ENCODE measurements at regions not wholly inside any gene's neighbourhood (a gene's known extent, or its start where the extent isn't known, plus 50 kb on each side); places are given as distances from the start of the nearest gene placed in this dataset.

GRCh38 chr5:158268286-158268685, 409.3 kb upstream of the CLINT1 start:
- H3K36me3 ChIP-seq (ENCODE audit: control insufficient read depth, insufficient read depth, low read length), result peaks cover 5% of the 10 kb centered on the region
- no peak overlapping the region for H3K4me3 ChIP-seq (ENCODE audit: insufficient read depth, low read depth, low read length)
- H3K4me1 ChIP-seq (ENCODE audit: control insufficient read depth, insufficient read depth, low read length), result peaks cover 27% of the 10 kb centered on the region
- WGBS, 2 experiments, result 88% methylated on average over 8 of the region's 8 CpGs
- no peak overlapping the region for H3K27ac ChIP-seq (ENCODE audit: insufficient read depth, low read depth, low read length, poor library complexity, severe bottlenecking)
- no peaks in the 10 kb centered on the region for H3K9me3 ChIP-seq (ENCODE audit: control insufficient read depth, low read length)
- no peaks in the 10 kb centered on the region for H3K27me3 ChIP-seq (ENCODE audit: control insufficient read depth, insufficient read depth, low read length, poor library complexity, severe bottlenecking)

GRCh38 chr5:158267228-158267627, 408.3 kb upstream of the CLINT1 start:
- no peaks in the 10 kb centered on the region for H3K27me3 ChIP-seq (ENCODE audit: control insufficient read depth, insufficient read depth, low read length, poor library complexity, severe bottlenecking)
- no peaks in the 10 kb centered on the region for H3K9me3 ChIP-seq (ENCODE audit: control insufficient read depth, low read length)
- peaks cover 5% of the 10 kb centered on the region for H3K36me3 ChIP-seq (ENCODE audit: control insufficient read depth, insufficient read depth, low read length)
- peaks cover 17% of the 10 kb centered on the region for H3K4me1 ChIP-seq (ENCODE audit: control insufficient read depth, insufficient read depth, low read length)
- whole genome bisulfite sequencing, 2 experiments, result 94 to 97% methylated on average over 2 of the region's 2 CpGs
- H3K27ac ChIP-seq (ENCODE audit: insufficient read depth, low read depth, low read length, poor library complexity, severe bottlenecking), result no peak overlapping the region
- H3K4me3 ChIP-seq (ENCODE audit: insufficient read depth, low read depth, low read length), result no peak overlapping the region

DNA sequence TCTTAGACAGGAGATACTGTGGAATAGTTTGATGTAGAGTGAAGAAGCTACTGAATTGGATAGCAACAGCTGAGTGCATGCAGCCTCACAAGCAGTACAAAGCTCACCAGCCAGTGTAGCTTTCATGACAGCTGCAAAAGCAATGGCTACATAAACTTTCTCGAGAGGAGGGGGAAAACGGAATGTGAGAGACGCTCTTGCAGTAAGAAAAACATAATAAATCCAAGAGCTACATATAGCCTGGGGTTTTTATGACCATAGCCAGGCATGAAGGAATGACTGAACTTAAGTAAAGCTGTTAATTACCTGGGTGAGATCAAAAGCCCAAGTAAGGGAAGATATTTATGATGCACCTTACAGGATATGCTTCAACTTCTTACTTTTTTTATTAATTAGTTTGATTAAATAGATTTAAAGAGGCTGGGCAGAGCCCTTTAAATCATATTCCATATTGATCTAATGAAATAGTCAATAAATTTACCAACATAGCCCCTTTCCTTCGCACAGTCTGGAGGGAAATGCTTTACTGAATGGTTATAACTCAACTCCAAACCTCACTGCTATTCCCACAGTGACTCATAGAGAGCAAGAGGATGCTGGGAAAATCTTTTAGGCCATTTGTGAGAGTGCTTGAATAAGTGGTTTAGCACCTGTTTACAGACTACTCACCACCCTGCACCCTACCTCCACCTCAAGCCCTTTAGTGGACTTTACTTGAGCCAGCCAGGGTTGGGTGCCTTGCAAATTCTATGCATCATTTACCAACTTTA, 407.2 kb upstream of the CLINT1 start:
- no peaks in the 10 kb centered on the region for H3K27me3 ChIP-seq (ENCODE audit: control insufficient read depth, insufficient read depth, low read length, poor library complexity, severe bottlenecking)
- no peak overlapping the region for H3K27ac ChIP-seq (ENCODE audit: insufficient read depth, low read depth, low read length, poor library complexity, severe bottlenecking)
- WGBS, 2 experiments, result 95 to 97% methylated on average over 3 to 4 of the region's 4 CpGs
- H3K36me3 ChIP-seq (ENCODE audit: control insufficient read depth, insufficient read depth, low read length), result peaks cover 5% of the 10 kb centered on the region
- H3K4me3 ChIP-seq (ENCODE audit: insufficient read depth, low read depth, low read length), result no peak overlapping the region
- peaks cover 5% of the 10 kb centered on the region for H3K4me1 ChIP-seq (ENCODE audit: control insufficient read depth, insufficient read depth, low read length)
- H3K9me3 ChIP-seq (ENCODE audit: control insufficient read depth, low read length), result no peaks in the 10 kb centered on the region

- Histone ChIP-seq H3K4me3 (ENCODE audit: insufficient read depth, low read depth, low read length) (no peak overlapping the region), H3K27me3 (ENCODE audit: control insufficient read depth, insufficient read depth, low read length, poor library complexity, severe bottlenecking) (no peaks in the 10 kb centered on the region), H3K27ac (ENCODE audit: insufficient read depth, low read depth, low read length, poor library complexity, severe bottlenecking) (no peak overlapping the region), H3K9me3 (ENCODE audit: control insufficient read depth, low read length) (no peaks in the 10 kb centered on the region), H3K4me1 (ENCODE audit: control insufficient read depth, insufficient read depth, low read length) (no peaks in the 10 kb centered on the region), H3K36me3 (ENCODE audit: control insufficient read depth, insufficient read depth, low read length) (peaks cover 5% of the 10 kb centered on the region)
These were observed 406.4 kb upstream of the CLINT1 start for GRCh38 chr5:158265346-158265745.

DNA sequence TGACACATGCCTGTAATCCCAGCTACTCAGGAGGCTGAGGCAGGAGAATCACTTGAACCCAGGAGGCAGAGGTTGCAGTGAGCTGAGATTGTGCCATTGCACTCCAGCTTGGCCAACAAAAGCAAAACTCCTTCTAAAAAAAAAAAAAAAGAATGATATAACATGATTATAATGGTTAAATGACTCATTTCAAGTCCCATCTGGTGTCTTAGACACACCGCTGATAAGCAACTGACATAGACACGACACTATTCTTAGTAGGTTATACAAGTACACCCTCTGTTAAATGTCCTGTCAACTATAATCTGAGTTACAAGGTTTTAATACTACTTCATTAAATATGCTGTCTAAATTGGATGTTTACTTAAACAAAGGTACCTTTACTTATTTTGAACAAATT, 405.3 kb upstream of the CLINT1 start:
- no peaks in the 10 kb centered on the region for H3K4me1 ChIP-seq (ENCODE audit: control insufficient read depth, insufficient read depth, low read length)
- H3K9me3 ChIP-seq (ENCODE audit: control insufficient read depth, low read length), result no peaks in the 10 kb centered on the region
- H3K36me3 ChIP-seq (ENCODE audit: control insufficient read depth, insufficient read depth, low read length), result peaks cover 5% of the 10 kb centered on the region
- WGBS, 2 experiments, result 88 to 100% methylated on average over 2 of the region's 2 CpGs
- H3K27ac ChIP-seq (ENCODE audit: insufficient read depth, low read depth, low read length, poor library complexity, severe bottlenecking), result no peak overlapping the region
- H3K4me3 ChIP-seq (ENCODE audit: insufficient read depth, low read depth, low read length), result no peak overlapping the region
- no peaks in the 10 kb centered on the region for H3K27me3 ChIP-seq (ENCODE audit: control insufficient read depth, insufficient read depth, low read length, poor library complexity, severe bottlenecking)

DNA sequence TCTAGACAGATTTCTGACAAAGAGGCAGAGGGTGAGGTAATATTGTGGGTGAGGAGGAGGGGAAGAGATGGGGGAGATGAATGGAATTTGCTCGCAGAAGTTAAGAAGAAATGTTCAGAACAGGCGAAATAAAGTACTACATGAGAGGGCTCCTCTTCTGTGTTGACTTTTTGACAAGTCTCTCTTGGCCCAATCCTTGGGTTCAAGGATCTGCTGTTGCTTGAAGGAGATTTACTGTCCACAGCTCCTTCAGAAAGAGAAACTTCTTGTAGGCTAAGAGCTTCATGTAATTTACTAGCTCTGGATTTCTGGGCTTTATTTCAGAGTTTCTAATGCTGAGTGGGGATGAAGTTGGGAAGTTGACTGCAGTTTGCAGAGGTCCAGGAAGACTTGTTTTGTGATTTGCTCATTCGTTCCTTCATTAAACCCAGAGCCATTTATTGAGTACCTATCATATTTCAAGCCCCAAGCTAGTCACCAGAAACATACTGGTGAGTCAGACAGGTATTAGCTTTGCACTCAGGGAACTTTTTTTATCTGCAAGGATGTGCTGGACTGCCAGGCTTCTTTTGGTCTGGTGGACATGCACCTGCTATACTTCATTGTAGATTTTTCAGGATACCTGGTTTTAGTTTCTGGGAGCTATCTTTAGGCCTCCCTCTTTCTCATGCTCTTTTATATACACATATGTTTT, 402.9 kb upstream of the CLINT1 start:
- Histone ChIP-seq H3K36me3 (ENCODE audit: control insufficient read depth, insufficient read depth, low read length) (peaks cover under 1% of the 10 kb centered on the region), H3K4me3 (ENCODE audit: insufficient read depth, low read depth, low read length) (no peak overlapping the region), H3K27ac (ENCODE audit: insufficient read depth, low read depth, low read length, poor library complexity, severe bottlenecking) (no peak overlapping the region), H3K4me1 (ENCODE audit: control insufficient read depth, insufficient read depth, low read length) (no peaks in the 10 kb centered on the region), H3K9me3 (ENCODE audit: control insufficient read depth, low read length) (no peaks in the 10 kb centered on the region), H3K27me3 (ENCODE audit: control insufficient read depth, insufficient read depth, low read length, poor library complexity, severe bottlenecking) (no peaks in the 10 kb centered on the region)
- WGBS, 2 experiments, result 89 to 95% methylated on average over 3 of the region's 3 CpGs

DNA sequence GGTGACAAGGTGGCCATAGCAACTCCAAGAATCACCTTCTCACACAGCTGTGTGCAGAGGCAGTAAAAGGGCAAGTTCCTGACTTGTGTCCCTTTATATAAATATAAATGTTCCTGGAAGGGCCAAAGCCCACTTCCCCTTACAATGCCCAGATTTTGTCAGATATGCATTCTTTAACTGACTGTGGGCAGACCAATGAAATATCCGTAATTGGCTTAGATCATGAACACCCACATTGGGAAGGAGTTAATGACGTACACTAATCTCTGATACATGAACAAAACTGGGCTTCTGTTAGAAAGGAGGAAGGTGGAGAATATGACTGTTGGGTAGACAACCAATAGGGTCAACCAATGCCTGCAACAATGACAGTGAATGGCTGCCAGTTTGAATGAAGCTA, 397.2 kb upstream of the CLINT1 start:
- Histone ChIP-seq H3K27ac (ENCODE audit: insufficient read depth, low read depth, low read length, poor library complexity, severe bottlenecking) (no peak overlapping the region), H3K36me3 (ENCODE audit: control insufficient read depth, insufficient read depth, low read length) (no peaks in the 10 kb centered on the region), H3K4me3 (ENCODE audit: insufficient read depth, low read depth, low read length) (no peak overlapping the region), H3K27me3 (ENCODE audit: control insufficient read depth, insufficient read depth, low read length, poor library complexity, severe bottlenecking) (no peaks in the 10 kb centered on the region), H3K9me3 (ENCODE audit: control insufficient read depth, low read length) (no peaks in the 10 kb centered on the region), H3K4me1 (ENCODE audit: control insufficient read depth, insufficient read depth, low read length) (no peaks in the 10 kb centered on the region)
- WGBS, 2 experiments, result 97 to 99% methylated on average over 2 of the region's 2 CpGs

DNA sequence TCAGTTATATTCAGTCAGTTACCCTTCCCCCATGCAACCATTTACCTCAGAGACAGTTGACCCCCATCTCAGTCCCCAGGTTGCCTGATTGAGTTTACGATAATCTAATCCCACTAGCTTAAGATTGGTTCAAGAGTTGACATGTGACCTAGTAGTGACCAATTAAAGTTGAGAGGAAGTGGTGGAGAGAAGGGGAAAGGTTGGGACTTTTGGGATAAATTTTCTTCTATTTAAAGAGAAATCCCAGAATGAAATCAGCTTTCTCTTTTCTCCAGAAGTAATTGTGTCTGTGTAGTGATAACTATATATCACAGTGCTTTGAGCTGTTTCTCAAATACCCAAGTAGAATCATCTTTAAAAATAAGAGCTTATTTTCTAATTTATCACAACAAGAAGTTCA, 396.7 kb upstream of the CLINT1 start:
- no peak overlapping the region for H3K4me3 ChIP-seq (ENCODE audit: insufficient read depth, low read depth, low read length)
- H3K4me1 ChIP-seq (ENCODE audit: control insufficient read depth, insufficient read depth, low read length), result no peaks in the 10 kb centered on the region
- H3K36me3 ChIP-seq (ENCODE audit: control insufficient read depth, insufficient read depth, low read length), result no peaks in the 10 kb centered on the region
- no peaks in the 10 kb centered on the region for H3K9me3 ChIP-seq (ENCODE audit: control insufficient read depth, low read length)
- WGBS, 2 experiments, result 100% methylated on average over 1 of the region's 1 CpG
- no peak overlapping the region for H3K27ac ChIP-seq (ENCODE audit: insufficient read depth, low read depth, low read length, poor library complexity, severe bottlenecking)
- H3K27me3 ChIP-seq (ENCODE audit: control insufficient read depth, insufficient read depth, low read length, poor library complexity, severe bottlenecking), result no peaks in the 10 kb centered on the region

DNA sequence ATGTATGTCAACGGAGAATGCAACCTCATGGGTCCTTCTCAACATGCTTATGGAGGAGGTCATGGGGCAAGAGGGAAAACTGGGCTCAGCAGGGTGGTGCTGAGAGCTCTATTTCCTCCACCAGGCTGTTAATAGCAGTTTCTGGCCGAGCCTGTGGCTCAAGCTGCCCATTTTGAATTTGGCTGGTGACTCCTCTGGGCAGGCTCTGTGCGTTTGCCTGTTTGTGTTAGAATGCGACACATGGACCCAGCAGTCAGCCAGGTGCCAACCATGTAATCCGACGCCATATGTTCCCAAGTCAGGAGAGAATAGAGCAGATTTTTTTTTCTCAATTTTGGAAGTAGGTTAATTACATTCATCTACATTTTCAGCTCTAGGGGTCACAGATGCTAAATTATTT, 387.7 kb upstream of the CLINT1 start:
- 90 to 91% methylated on average over 6 of the region's 6 CpGs for WGBS, 2 experiments
- no peaks in the 10 kb centered on the region for H3K36me3 ChIP-seq (ENCODE audit: control insufficient read depth, insufficient read depth, low read length)
- H3K4me1 ChIP-seq (ENCODE audit: control insufficient read depth, insufficient read depth, low read length), result no peaks in the 10 kb centered on the region
- no peak overlapping the region for H3K4me3 ChIP-seq (ENCODE audit: insufficient read depth, low read depth, low read length)
- H3K27ac ChIP-seq (ENCODE audit: insufficient read depth, low read depth, low read length, poor library complexity, severe bottlenecking), result no peak overlapping the region
- H3K9me3 ChIP-seq (ENCODE audit: control insufficient read depth, low read length), result no peaks in the 10 kb centered on the region
- H3K27me3 ChIP-seq (ENCODE audit: control insufficient read depth, insufficient read depth, low read length, poor library complexity, severe bottlenecking), result no peaks in the 10 kb centered on the region

- Histone ChIP-seq H3K4me3 (ENCODE audit: insufficient read depth, low read depth, low read length) (no peak overlapping the region), H3K27me3 (ENCODE audit: control insufficient read depth, insufficient read depth, low read length, poor library complexity, severe bottlenecking) (no peaks in the 10 kb centered on the region), H3K9me3 (ENCODE audit: control insufficient read depth, low read length) (no peaks in the 10 kb centered on the region), H3K36me3 (ENCODE audit: control insufficient read depth, insufficient read depth, low read length) (no peaks in the 10 kb centered on the region), H3K27ac (ENCODE audit: insufficient read depth, low read depth, low read length, poor library complexity, severe bottlenecking) (no peak overlapping the region), H3K4me1 (ENCODE audit: control insufficient read depth, insufficient read depth, low read length) (no peaks in the 10 kb centered on the region)
These were observed 386.6 kb upstream of the CLINT1 start for GRCh38 chr5:158245513-158245912.

All from ectodermal cell (in vitro differentiated cells).